Spleen (tissue), 7 donors: ENCODE measurements at regions not wholly inside any gene's neighbourhood (a gene's known extent, or its start where the extent isn't known, plus 50 kb on each side); places are given as distances from the start of the nearest gene placed in this dataset.

Source experiments
- POLR2A ChIP-seq, 3 donors: fragments of 450-650 bp; IDR thresholded peaks; one replicate each; pipeline ENCODE4 v1.5.1; 2017; ENCODE audit warnings: antibody characterized with exemption in 3 of 3, mild to moderate bottlenecking in 1 of 3
- TF ChIP-seq, protein P1 (sequence below), 11 experiments: fragments of 200-600 bp in 7 of 11; fragments of 450-650 bp in 4 of 11; sonication (generic) in 4 of 11; IDR thresholded peaks in 8 of 11; conservative IDR thresholded peaks in 3 of 11; 1 replicate in 7 of 11; 2 replicates in 4 of 11; pipeline versions ENCODE4 v1.4.0 to v1.8.0; 2016 to 2021; ENCODE audit warnings: antibody characterized with exemption in 11 of 11, inconsistent platforms in 4 of 11, mild to moderate bottlenecking in 1 of 11
- donor health status: DM: no; HTN: no; CAD: no; lungs with moderate emphysema.
- donor health status: DM: no; HTN: no; CAD: no.
- donor health status: DM: no; HTN: no; CAD: no.

DNA sequence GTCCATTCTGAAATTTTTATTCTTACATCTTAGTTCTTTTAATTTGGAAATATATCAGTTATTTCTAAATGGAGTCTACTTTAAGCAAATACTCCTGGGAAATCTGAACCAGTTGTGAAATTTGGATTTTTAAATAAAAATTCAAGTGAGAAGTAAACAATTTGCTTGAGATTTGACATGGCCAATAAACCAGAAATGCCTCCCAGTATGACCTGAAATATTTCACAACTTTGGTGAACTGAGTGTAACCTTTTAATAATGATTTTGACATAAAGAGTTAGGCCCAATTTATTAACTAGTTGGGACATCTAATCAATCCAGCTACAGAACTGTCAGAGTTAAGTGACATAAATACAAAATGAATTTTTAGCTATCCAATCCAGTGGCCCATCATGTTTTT lies 192.0 kb downstream of the ZC3H11B start:
- TF ChIP-seq POLR2A (IDR thresholded peaks at IDR 0.05) = no peak
- TF ChIP-seq, protein P1, sequence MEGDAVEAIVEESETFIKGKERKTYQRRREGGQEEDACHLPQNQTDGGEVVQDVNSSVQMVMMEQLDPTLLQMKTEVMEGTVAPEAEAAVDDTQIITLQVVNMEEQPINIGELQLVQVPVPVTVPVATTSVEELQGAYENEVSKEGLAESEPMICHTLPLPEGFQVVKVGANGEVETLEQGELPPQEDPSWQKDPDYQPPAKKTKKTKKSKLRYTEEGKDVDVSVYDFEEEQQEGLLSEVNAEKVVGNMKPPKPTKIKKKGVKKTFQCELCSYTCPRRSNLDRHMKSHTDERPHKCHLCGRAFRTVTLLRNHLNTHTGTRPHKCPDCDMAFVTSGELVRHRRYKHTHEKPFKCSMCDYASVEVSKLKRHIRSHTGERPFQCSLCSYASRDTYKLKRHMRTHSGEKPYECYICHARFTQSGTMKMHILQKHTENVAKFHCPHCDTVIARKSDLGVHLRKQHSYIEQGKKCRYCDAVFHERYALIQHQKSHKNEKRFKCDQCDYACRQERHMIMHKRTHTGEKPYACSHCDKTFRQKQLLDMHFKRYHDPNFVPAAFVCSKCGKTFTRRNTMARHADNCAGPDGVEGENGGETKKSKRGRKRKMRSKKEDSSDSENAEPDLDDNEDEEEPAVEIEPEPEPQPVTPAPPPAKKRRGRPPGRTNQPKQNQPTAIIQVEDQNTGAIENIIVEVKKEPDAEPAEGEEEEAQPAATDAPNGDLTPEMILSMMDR (IDR thresholded peaks at IDR 0.05 in 8 of 11, conservative IDR thresholded peaks at IDR 0.05 in 3 of 11) = no peak
